Neural progenitor cell (in vitro differentiated cells): ENCODE measurements at regions not wholly inside any gene's neighbourhood (a gene's known extent, or its start where the extent isn't known, plus 50 kb on each side); places are given as distances from the start of the nearest gene placed in this dataset.

Experiments
- CTCF ChIP-seq: fragments of 200-600 bp; sonication (generic); IDR thresholded peaks from 2 replicates; pipeline ENCODE4 v1.5.1; 2017; ENCODE audit warnings: antibody characterized with exemption, mild to moderate bottlenecking
- EZH2 ChIP-seq: fragments of 200-600 bp; sonication (generic); IDR thresholded peaks from 2 replicates; pipeline ENCODE4 v1.6.1; 2017; ENCODE audit warnings: antibody characterized with exemption, mild to moderate bottlenecking, moderate library complexity
- EZH2phosphoT487 ChIP-seq: fragments of 200-600 bp; sonication (generic); IDR thresholded peaks from 2 replicates; pipeline ENCODE4 v1.6.1; 2017; ENCODE audit warnings: antibody characterized with exemption

GRCh38 chr20:57810511-57811373 is 100.9 kb upstream of the PMEPA1 start:
- TF ChIP-seq CTCF (no peak), EZH2 (no peak), EZH2phosphoT487 (no peak)
